Heart left ventricle (tissue), 16 donors: ENCODE measurements at regions not wholly inside any gene's neighbourhood (a gene's known extent, or its start where the extent isn't known, plus 50 kb on each side); places are given as distances from the start of the nearest gene placed in this dataset.

Source experiments
- ATAC-seq, 4 donors: fragments of 200-7000 bp; cut with Tn5 transposase; one replicate each; pipeline ENCODE4 v1.9.1; 2020 to 2022; ENCODE audit warnings: moderate library complexity in 4 of 4, mild to moderate bottlenecking in 3 of 4, moderate number of reproducible peaks in 1 of 4
- DNase-seq, 5 donors: peaks; one replicate each; pipeline ENCODE4 v3.0.0-alpha.2; 2020
- H3K27ac ChIP-seq, 12 donors: fragments of 200-600 bp; sonication (generic) in 4 of 12; one replicate each; pipeline versions ENCODE4 v1.5.0 to v1.8.0; 2016 to 2022; ENCODE audit warnings: mild to moderate bottlenecking in 2 of 12
- H3K27me3 ChIP-seq, 9 donors: fragments of 200-600 bp; sonication (generic) in 2 of 9; one replicate each; pipeline versions ENCODE4 v1.5.1 to v1.8.0; 2016 to 2022; ENCODE audit warnings: mild to moderate bottlenecking in 3 of 9
- H3K36me3 ChIP-seq, 9 donors: fragments of 200-600 bp; sonication (generic) in 2 of 9; one replicate each; pipeline versions ENCODE4 v1.5.0 to v1.8.0; 2018 to 2022; ENCODE audit warnings: mild to moderate bottlenecking in 2 of 9
- H3K4me1 ChIP-seq, 12 donors: fragments of 200-600 bp; sonication (generic) in 4 of 12; one replicate each; pipeline versions ENCODE4 v1.5.0 to v1.8.0; 2016 to 2022; ENCODE audit warnings: mild to moderate bottlenecking in 3 of 12
- H3K4me3 ChIP-seq, 12 donors: fragments of 200-600 bp; sonication (generic) in 4 of 12; one replicate each; pipeline versions ENCODE4 v1.5.0 to v1.8.0; 2017 to 2022; ENCODE audit warnings: mild to moderate bottlenecking in 9 of 12, moderate library complexity in 4 of 12
- H3K9me3 ChIP-seq, 12 donors: fragments of 200-600 bp; sonication (generic) in 4 of 12; one replicate each; pipeline versions ENCODE4 v1.5.0 to v1.8.0; 2016 to 2022; ENCODE audit warnings: mild to moderate bottlenecking in 1 of 12
- POLR2A ChIP-seq, 2 donors: fragments of 450-650 bp; IDR thresholded peaks; one replicate each; pipeline ENCODE4 v1.6.1; 2017; ENCODE audit warnings: antibody characterized with exemption in 2 of 2, mild to moderate bottlenecking in 2 of 2, moderate library complexity in 2 of 2
- WGBS, 4 donors: extraction: QIAGEN DNeasy Blood & Tissue Kit in 2 of 4; methylation state at CpG; one replicate each; pipeline versions ENCODE4 v1.1.5 to v1.1.7; 2013 to 2018; 5-methylcytosine and 5-hydroxymethylcytosine counted together
- intact Hi-C, 10 donors: fragments of 100-400 bp; cut with DNase I; formaldehyde crosslinking; loops; one replicate each; pipeline versions ENCODE4 v1.11.1 to v1.14.2; 2022
- TF ChIP-seq, protein P1 (sequence below), 12 donors: fragments of 200-600 bp; sonication (generic) in 4 of 12; IDR thresholded peaks; one replicate each; pipeline versions ENCODE4 v1.5.0 to v1.8.0; 2018 to 2022; ENCODE audit warnings: antibody characterized with exemption in 12 of 12, mild to moderate bottlenecking in 5 of 12
- donor health status: ischemic (EF 13 %, LVEDD 7.1; RV severe dilation, severe dysfunction).
- donor health status: healthy with polysubstance abuse.
- donor health status: DM: no; HTN: yes; CAD: no.
- donor health status: DM: no; HTN: no; CAD: no.
- donor health status: ischemic (EF 25% LVEDD 6.9; RV normal size, moderate dysfunction).
- donor health status: ischemic (EF 25% LVEDD 5.7; RV mildly dilated, moderate dysfunction).
- donor health status: healthy.
- donor health status: DM: yes; HTN: yes; CAD: no.
- donor health status: ischemic (EF 35%, LVEDD 5.7; RV mildly dilated, moderate dysfunction).
- donor health status: nonischemic (EF 11% LVEDD 7.7; RV severe dilation, severe dysfunction).
- donor health status: DM: yes; HTN: yes; CAD: no.
- donor health status: PGD.
- donor health status: ischemic (EF 29% LVEDD 5.4; RV normal size, mild dysfunction).
- donor health status: nonischemic (EF 23%, LVEDD 6.1; RV moderate dilation, normal function).

DNA sequence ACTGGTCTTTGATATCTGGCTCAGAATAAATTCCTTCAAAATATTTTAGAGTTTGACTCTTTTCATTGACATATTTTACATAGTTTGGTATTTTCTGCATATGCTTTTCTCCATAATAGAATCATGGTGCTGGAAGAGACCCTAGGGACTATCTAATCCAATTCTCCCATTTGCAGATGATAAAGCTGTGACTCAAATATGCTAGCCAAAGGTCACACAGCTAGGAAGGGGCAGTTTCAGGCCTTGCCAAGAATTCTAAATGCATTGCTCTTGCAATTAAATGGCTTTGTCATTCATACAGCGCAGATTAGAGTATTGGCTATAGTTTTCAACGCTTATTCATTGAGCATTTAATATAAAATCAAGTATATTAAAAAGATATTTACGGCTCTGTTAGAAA is 374.1 kb upstream of the RASGEF1B start:
- ATAC-seq (no peak), DNase-seq (no peak)
- WGBS, 4 donors = 54 to 94% (median 78%) methylated on average over 3 of the region's 3 CpGs
- Histone ChIP-seq H3K27me3 (no peaks in the 10 kb centered on the region), H3K36me3 (no peaks in the 10 kb centered on the region), H3K27ac (no peak overlapping the region), H3K4me1 (peaks cover 0 to 10% (median 2%) of the 10 kb centered on the region in 12 donors), H3K4me3 (no peak overlapping the region), H3K9me3 (no peaks in the 10 kb centered on the region)
- intact Hi-C loops = loop anchor here (1.0 to 10.0 kb wide), 7 partner anchors 375 to 441 kb away; partner anchors contain the start of gene RASGEF1B (in 1 of the 10)
- TF ChIP-seq POLR2A (IDR thresholded peaks at IDR 0.05) = no peak
- TF ChIP-seq, protein P1, sequence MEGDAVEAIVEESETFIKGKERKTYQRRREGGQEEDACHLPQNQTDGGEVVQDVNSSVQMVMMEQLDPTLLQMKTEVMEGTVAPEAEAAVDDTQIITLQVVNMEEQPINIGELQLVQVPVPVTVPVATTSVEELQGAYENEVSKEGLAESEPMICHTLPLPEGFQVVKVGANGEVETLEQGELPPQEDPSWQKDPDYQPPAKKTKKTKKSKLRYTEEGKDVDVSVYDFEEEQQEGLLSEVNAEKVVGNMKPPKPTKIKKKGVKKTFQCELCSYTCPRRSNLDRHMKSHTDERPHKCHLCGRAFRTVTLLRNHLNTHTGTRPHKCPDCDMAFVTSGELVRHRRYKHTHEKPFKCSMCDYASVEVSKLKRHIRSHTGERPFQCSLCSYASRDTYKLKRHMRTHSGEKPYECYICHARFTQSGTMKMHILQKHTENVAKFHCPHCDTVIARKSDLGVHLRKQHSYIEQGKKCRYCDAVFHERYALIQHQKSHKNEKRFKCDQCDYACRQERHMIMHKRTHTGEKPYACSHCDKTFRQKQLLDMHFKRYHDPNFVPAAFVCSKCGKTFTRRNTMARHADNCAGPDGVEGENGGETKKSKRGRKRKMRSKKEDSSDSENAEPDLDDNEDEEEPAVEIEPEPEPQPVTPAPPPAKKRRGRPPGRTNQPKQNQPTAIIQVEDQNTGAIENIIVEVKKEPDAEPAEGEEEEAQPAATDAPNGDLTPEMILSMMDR (IDR thresholded peaks at IDR 0.05) = no peak

DNA sequence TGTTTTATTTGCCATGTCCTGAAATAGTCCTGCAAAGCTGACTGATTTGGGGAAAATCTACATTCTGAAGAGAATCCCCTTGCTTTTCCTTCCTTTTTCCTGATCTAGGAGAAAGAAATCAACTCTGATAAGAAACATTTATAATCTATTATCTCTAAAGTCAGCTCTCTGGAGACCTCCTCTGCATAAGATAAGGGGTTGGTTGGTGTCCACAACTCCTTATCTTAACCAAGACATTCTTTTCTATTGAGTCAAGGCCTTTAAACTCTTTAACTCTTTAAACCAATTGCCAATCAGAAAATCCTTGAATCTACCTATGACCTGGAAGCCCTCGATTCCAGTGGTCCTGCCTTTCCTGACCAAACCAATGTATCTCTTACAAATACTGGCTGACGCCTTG is 373.6 kb upstream of the RASGEF1B start:
- TF ChIP-seq, protein P1 (IDR thresholded peaks at IDR 0.05) = no peak
- no peak for TF ChIP-seq POLR2A (IDR thresholded peaks at IDR 0.05)
- intact Hi-C loops = loop anchor here (1.0 to 10.0 kb wide), 7 partner anchors 374 to 440 kb away; partner anchors contain the start of gene RASGEF1B (in 1 of the 10)
- DNase-seq (no peak), ATAC-seq (no peak)
- H3K4me3 ChIP-seq = no peak overlapping the region
- no peaks in the 10 kb centered on the region for H3K9me3 ChIP-seq
- 70 to 78% (median 74%) methylated on average over 2 of the region's 2 CpGs for WGBS, 4 donors
- no peaks in the 10 kb centered on the region for H3K36me3 ChIP-seq
- H3K27ac ChIP-seq = no peak overlapping the region
- H3K4me1 ChIP-seq = peaks cover 0 to 10% (median 2%) of the 10 kb centered on the region in 12 donors
- no peaks in the 10 kb centered on the region for H3K27me3 ChIP-seq

DNA sequence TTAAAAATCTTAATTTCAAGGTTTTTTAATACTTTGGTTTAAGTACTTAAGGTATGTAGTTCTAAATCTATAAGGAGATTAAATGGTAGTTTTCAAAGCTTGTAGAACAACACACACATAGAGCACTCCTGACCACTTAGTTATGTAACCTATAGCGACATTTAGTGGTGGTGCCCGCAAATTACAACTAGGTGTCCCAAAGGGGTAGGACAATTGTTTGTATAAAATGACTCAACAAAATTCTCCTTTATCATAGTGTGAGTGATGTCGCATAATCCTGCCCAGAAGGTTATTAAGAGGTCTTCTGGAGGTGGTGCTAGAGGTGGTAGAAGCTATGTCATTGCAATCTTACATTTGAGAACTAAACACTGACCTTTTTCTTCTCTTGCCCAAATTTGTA is 373.0 kb upstream of the RASGEF1B start:
- intact Hi-C loops = loop anchor here (1.0 to 10.0 kb wide), 7 partner anchors 374 to 440 kb away; partner anchors contain the start of gene RASGEF1B (in 1 of the 10)
- Histone ChIP-seq H3K9me3 (no peaks in the 10 kb centered on the region), H3K27ac (no peak overlapping the region), H3K27me3 (no peaks in the 10 kb centered on the region), H3K4me3 (no peak overlapping the region), H3K36me3 (no peaks in the 10 kb centered on the region), H3K4me1 (peaks cover 0 to 10% (median 3%) of the 10 kb centered on the region in 12 donors)
- TF ChIP-seq, protein P1 (IDR thresholded peaks at IDR 0.05) = peak; percentile 65 to 91 (median 78)
- TF ChIP-seq POLR2A (IDR thresholded peaks at IDR 0.05) = no peak
- ATAC-seq (peak; percentile 80 to 96 (median 88)), DNase-seq (peak in 4 of 5 donors; percentile 49 to 67 (median 54))
- 0 to 2% (median 1%) methylated on average over 3 of the region's 3 CpGs for WGBS, 4 donors

DNA sequence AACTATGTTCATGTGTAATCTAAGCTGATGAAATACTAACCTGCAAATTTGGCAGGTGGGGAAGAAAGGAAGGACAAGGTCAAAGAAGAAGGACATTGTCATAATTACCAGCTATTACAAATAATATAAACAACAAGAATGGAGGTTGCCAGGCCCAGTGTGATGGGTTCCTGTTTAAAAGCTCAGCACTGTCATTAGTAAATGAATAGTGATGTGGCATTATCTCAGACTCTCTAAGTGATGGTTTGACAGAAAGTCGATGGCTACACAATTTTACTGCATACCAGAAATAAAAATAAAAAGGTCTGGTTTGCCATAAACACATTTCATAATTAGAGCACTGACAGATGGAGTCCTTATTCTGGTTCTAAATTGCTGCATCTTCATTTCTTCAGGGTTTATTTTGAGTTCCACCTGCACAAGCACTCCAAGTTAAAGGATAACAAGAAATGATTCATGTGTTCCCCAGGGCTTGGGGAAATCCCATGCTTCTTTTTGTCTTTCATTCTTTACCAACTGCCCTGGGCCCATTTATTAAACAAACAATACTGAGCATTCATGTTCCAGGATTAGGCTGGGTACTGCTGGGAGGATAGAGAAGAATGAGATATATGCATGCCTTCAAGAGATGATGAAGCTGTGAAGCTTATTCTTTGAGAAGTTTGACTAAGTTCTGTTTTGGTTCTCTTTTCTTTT is 367.8 kb upstream of the RASGEF1B start:
- Histone ChIP-seq H3K9me3 (no peaks in the 10 kb centered on the region), H3K36me3 (no peaks in the 10 kb centered on the region), H3K4me1 (peaks cover 0 to 3% (median 0%) of the 10 kb centered on the region in 12 donors), H3K4me3 (no peak overlapping the region), H3K27me3 (no peaks in the 10 kb centered on the region), H3K27ac (no peak overlapping the region)
- TF ChIP-seq, protein P1 (IDR thresholded peaks at IDR 0.05) = no peak
- TF ChIP-seq POLR2A (IDR thresholded peaks at IDR 0.05) = no peak
- ATAC-seq = no peak
- DNase-seq = no peak
- WGBS, 4 donors = 66 to 78% (median 71%) methylated on average over 1 of the region's 1 CpG
- intact Hi-C loops = loop anchor here in 3 of 10 donors (5.0 to 10.0 kb wide), 2 partner anchors 425 to 432 kb away; no protein-coding TSS in a partner anchor
